IMR-90 (cell line): ENCODE measurements at regions not wholly inside any gene's neighbourhood (a gene's known extent, or its start where the extent isn't known, plus 50 kb on each side); places are given as distances from the start of the nearest gene placed in this dataset.

Source experiments
- ATAC-seq: fragments of 200-7000 bp; cut with Tn5 transposase; 2 replicates; pipeline ENCODE4 v1.9.1; 2020; ENCODE audit warnings: low read depth, mild to moderate bottlenecking, moderate library complexity
- BruUV-seq: library from RNA; stranded (reverse); fragments of 400-500 nt; replicated peaks from 2 replicates; lab custom pipeline; 2021; lab: Mats Ljungman, UMichigan
- CTCF ChIA-PET: fragments of 300-600 bp; formaldehyde crosslinking; extraction: SDS; loops from one replicate; lab custom pipeline; 2021; ENCODE audit warnings: antibody characterized with exemption; lab: Yijun Ruan, JAX
- POLR2A ChIA-PET: fragments of 300-600 bp; sonication (Branson Sonifier 250); formaldehyde crosslinking; loops from one replicate; lab custom pipeline; 2022; ENCODE audit warnings: antibody characterized with exemption; ENCODE audit not compliant: unreplicated experiment; lab: Charles Lee
- DNase-seq: peaks from one replicate; pipeline ENCODE4 v3.0.0; 2013
- H2AFZ ChIP-seq: replicated peaks from 2 replicates; pipeline ENCODE3; 2013; ENCODE audit warnings: low read length, mild to moderate bottlenecking; ENCODE audit not compliant: poor library complexity
- H2AK5ac ChIP-seq: 2 replicates; pipeline ENCODE4 v1.6.1; 2013; ENCODE audit warnings: low read depth, low read length, inconsistent platforms
- H2AK9ac ChIP-seq: replicated peaks from 2 replicates; pipeline ENCODE3; 2013; ENCODE audit warnings: mild to moderate bottlenecking, low read depth, low read length, moderate library complexity; ENCODE audit not compliant: poor library complexity
- H2BK120ac ChIP-seq: 2 replicates; pipeline ENCODE4 v1.6.1; 2013; ENCODE audit warnings: low read depth, low read length, inconsistent platforms
- H2BK15ac ChIP-seq: 3 replicates; pipeline ENCODE4 v1.6.1; 2013; ENCODE audit warnings: low read depth, low read length, inconsistent platforms
- H2BK20ac ChIP-seq: 2 replicates; pipeline ENCODE4 v1.6.1; 2013; ENCODE audit warnings: low read depth, mild to moderate bottlenecking, inconsistent platforms, low read length, moderate library complexity
- H2BK5ac ChIP-seq: 2 replicates; pipeline ENCODE4 v1.6.1; 2013; ENCODE audit warnings: mild to moderate bottlenecking, low read depth, low read length, inconsistent platforms; ENCODE audit not compliant: poor library complexity, severe bottlenecking
- H3K14ac ChIP-seq: replicated peaks from 2 replicates; pipeline ENCODE4 v1.6.1; 2013; ENCODE audit warnings: low read depth, low read length, inconsistent platforms
- H3K18ac ChIP-seq: 2 replicates; pipeline ENCODE4 v1.6.1; 2013; ENCODE audit warnings: low read depth, low read length, control low read depth
- H3K23ac ChIP-seq: 2 replicates; pipeline ENCODE4 v1.6.1; 2013; ENCODE audit warnings: low read depth, low read length, inconsistent platforms
- H3K27ac ChIP-seq: 2 replicates; pipeline ENCODE4 v1.5.1; 2013; ENCODE audit warnings: mild to moderate bottlenecking, control low read depth, low read length; ENCODE audit not compliant: insufficient read depth
- H3K27me3 ChIP-seq: 2 replicates; pipeline ENCODE4 v1.6.1; 2013; ENCODE audit warnings: low read length; ENCODE audit not compliant: control insufficient read depth, insufficient read depth
- H3K36me3 ChIP-seq: 2 replicates; pipeline ENCODE4 v1.6.1; 2013; ENCODE audit warnings: low read length, mixed read lengths; ENCODE audit not compliant: control insufficient read depth, insufficient read depth
- H3K4ac ChIP-seq: 2 replicates; pipeline ENCODE4 v1.6.1; 2013; ENCODE audit warnings: low read depth, low read length, inconsistent platforms
- H3K4me1 ChIP-seq: 2 replicates; pipeline ENCODE4 v1.6.1; 2013; ENCODE audit warnings: low read length, mixed read lengths; ENCODE audit not compliant: control insufficient read depth, insufficient read depth
- H3K4me2 ChIP-seq: 2 replicates; pipeline ENCODE4 v1.6.1; 2013; ENCODE audit warnings: low read depth, mild to moderate bottlenecking, control low read depth, low read length, moderate library complexity
- H3K4me3 ChIP-seq: 2 replicates; pipeline ENCODE4 v1.5.1; 2013; ENCODE audit warnings: low read depth, mild to moderate bottlenecking, control low read depth, low read length, moderate library complexity; ENCODE audit not compliant: insufficient read depth
- H3K56ac ChIP-seq: 2 replicates; pipeline ENCODE4 v1.6.1; 2013; ENCODE audit warnings: low read length, inconsistent platforms; ENCODE audit not compliant: insufficient read depth; ENCODE audit errors: extremely low read depth
- H3K79me1 ChIP-seq, 2 experiments: 2 replicates each; pipeline ENCODE4 v1.6.1; 2013; ENCODE audit warnings: low read length in 2 of 2, inconsistent platforms in 1 of 2, low read depth in 1 of 2
- H3K9ac ChIP-seq: 2 replicates; pipeline ENCODE4 v1.6.1; 2013; ENCODE audit warnings: low read depth, low read length, control low read depth
- H3K9me1 ChIP-seq: 2 replicates; pipeline ENCODE4 v1.6.1; 2013; ENCODE audit warnings: low read length, inconsistent platforms; ENCODE audit not compliant: insufficient read depth
- H3K9me3 ChIP-seq: 2 replicates; pipeline ENCODE4 v1.6.1; 2013; ENCODE audit warnings: low read length; ENCODE audit not compliant: control insufficient read depth, insufficient read depth
- H4K20me1 ChIP-seq: 2 replicates; pipeline ENCODE4 v1.6.1; 2013; ENCODE audit warnings: low read length, inconsistent platforms; ENCODE audit not compliant: insufficient read depth
- H4K5ac ChIP-seq: 2 replicates; pipeline ENCODE4 v1.6.1; 2013; ENCODE audit warnings: mild to moderate bottlenecking, low read depth, low read length, control low read depth
- H4K8ac ChIP-seq, 2 experiments: 2 replicates each; pipeline ENCODE4 v1.6.1; 2013; ENCODE audit warnings: low read depth in 2 of 2, low read length in 2 of 2, control low read depth in 1 of 2, inconsistent platforms in 1 of 2
- H4K91ac ChIP-seq: 2 replicates; pipeline ENCODE4 v1.6.1; 2013; ENCODE audit warnings: low read depth, low read length, inconsistent platforms; ENCODE audit not compliant: insufficient read depth
- MAFK ChIP-seq: IDR thresholded peaks from 2 replicates; pipeline ENCODE4 v1.6.1; 2012; ENCODE audit warnings: low read depth, low read length, improper control_type of control experiment
- MAZ ChIP-seq: IDR thresholded peaks from 2 replicates; pipeline ENCODE4 v1.6.1; 2012; ENCODE audit warnings: low read depth, mild to moderate bottlenecking, low read length, improper control_type of control experiment, moderate library complexity, borderline replicate concordance
- NFE2L2 ChIP-seq: fragments of 150-350 bp; IDR thresholded peaks from 2 replicates; pipeline ENCODE4 v1.6.1; 2016; ENCODE audit warnings: low read depth, mild to moderate bottlenecking, low read length
- POLR2A ChIP-seq: IDR thresholded peaks from 2 replicates; pipeline ENCODE4 v1.6.1; 2012; ENCODE audit warnings: mild to moderate bottlenecking, low read depth, low read length
- RAD21 ChIP-seq: IDR thresholded peaks from 2 replicates; pipeline ENCODE4 v1.6.1; 2012; ENCODE audit warnings: low read length, improper control_type of control experiment
- RCOR1 ChIP-seq: IDR thresholded peaks from 2 replicates; pipeline ENCODE4 v1.6.1; 2012; ENCODE audit warnings: mild to moderate bottlenecking, low read length, improper control_type of control experiment; ENCODE audit not compliant: insufficient replicate concordance
- RFX5 ChIP-seq: IDR thresholded peaks from 2 replicates; pipeline ENCODE4 v1.8.0; 2012; ENCODE audit warnings: low read depth, mild to moderate bottlenecking, low read length, moderate library complexity
- SMC3 ChIP-seq: fragments of 150-350 bp; IDR thresholded peaks from 2 replicates; pipeline ENCODE4 v1.6.1; 2016; ENCODE audit warnings: low read depth, mild to moderate bottlenecking, antibody characterized with exemption, low read length, moderate library complexity
- WGBS, 2 experiments: methylation state at CpG; one replicate each; pipeline versions ENCODE4 v1.1.5 to v1.1.7; 2013; ENCODE audit warnings: missing lambda C conversion rate in 2 of 2; ENCODE audit not compliant: insufficient read length in 1 of 2; ENCODE audit errors: extremely low coverage in 2 of 2; 5-methylcytosine and 5-hydroxymethylcytosine counted together
- dilution Hi-C: fragments of 300-500 bp; cut with HindIII; formaldehyde crosslinking; loops from one replicate; pipeline ENCODE4 v1.14.3; 2018; ENCODE audit warnings: low sequenced_read_pairs; ENCODE audit not compliant: unreplicated experiment
- in situ Hi-C: fragments of 300-500 bp; cut with MboI; formaldehyde crosslinking; loops from 3 replicates; pipeline ENCODE4 v1.14.3; 2019; ENCODE audit warnings: low sequenced_read_pairs, inconsistent platforms, mixed read lengths
- intact Hi-C: fragments of 100-400 bp; cut with micrococcal nuclease; formaldehyde crosslinking; loops from 2 replicates; pipeline ENCODE4 v1.10.0; 2022
- TF ChIP-seq, protein P1 (sequence below): fragments of 150-350 bp; IDR thresholded peaks from 2 replicates; pipeline ENCODE4 v1.6.1; 2017; ENCODE audit warnings: mild to moderate bottlenecking, antibody characterized with exemption, low read length, low read depth
- TF ChIP-seq, protein P2 (sequence below): conservative IDR thresholded peaks from 2 replicates; pipeline ENCODE4 v1.5.1; 2012; ENCODE audit warnings: mild to moderate bottlenecking, low read depth, low read length, improper control_type of control experiment
- TF ChIP-seq, protein P3 (sequence below): fragments of 150-350 bp; IDR thresholded peaks from 2 replicates; pipeline ENCODE4 v1.6.1; 2016; ENCODE audit warnings: low read depth, mild to moderate bottlenecking, low read length, moderate library complexity, borderline replicate concordance

DNA sequence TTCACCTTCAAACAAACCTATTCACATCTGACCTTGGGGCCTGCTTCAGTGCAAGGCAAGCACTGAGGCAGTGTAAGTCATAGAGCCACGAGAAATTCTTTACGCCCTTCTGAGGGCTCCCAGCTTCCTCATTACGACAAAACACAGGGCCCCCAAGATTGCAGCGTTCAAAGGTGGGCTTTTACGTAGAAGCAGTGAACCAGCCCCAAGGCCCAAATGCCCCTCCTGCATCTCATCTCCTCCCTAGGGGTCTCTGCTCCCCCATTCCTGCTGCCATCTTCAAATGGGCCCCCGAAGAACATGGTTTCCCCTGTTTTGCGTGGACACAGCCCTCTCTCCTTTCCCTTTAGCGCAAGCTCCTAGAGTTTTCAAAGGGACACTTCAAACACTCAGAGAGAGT, 285.1 kb downstream of the MEX3B start:
- Histone ChIP-seq H2BK120ac (no peak overlapping the region), H3K9me3 (no peaks in the 10 kb centered on the region), H4K5ac (no peak overlapping the region), H2BK20ac (no peak overlapping the region), H2AK9ac (no peak overlapping the region), H3K79me1 (no peaks in the 10 kb centered on the region), H3K4me3 (no peak overlapping the region), H3K18ac (no peak overlapping the region), H3K56ac (no peak overlapping the region), H3K27me3 (peaks cover 3% of the 10 kb centered on the region), H2AK5ac (no peak overlapping the region), H3K9me1 (no peaks in the 10 kb centered on the region), H3K4ac (no peak overlapping the region), H2BK5ac (no peak overlapping the region), H3K36me3 (no peaks in the 10 kb centered on the region), H3K4me2 (no peak overlapping the region), H2AFZ (no peak overlapping the region), H3K23ac (no peak overlapping the region), H3K27ac (no peak overlapping the region), H3K14ac (no peak overlapping the region), H3K4me1 (no peaks in the 10 kb centered on the region), H4K20me1 (no peaks in the 10 kb centered on the region), H2BK15ac (no peak overlapping the region), H3K9ac (no peak overlapping the region), H4K8ac (no peak overlapping the region), H4K91ac (no peak overlapping the region)
- no peak for TF ChIP-seq MAZ
- TF ChIP-seq, protein P1, sequence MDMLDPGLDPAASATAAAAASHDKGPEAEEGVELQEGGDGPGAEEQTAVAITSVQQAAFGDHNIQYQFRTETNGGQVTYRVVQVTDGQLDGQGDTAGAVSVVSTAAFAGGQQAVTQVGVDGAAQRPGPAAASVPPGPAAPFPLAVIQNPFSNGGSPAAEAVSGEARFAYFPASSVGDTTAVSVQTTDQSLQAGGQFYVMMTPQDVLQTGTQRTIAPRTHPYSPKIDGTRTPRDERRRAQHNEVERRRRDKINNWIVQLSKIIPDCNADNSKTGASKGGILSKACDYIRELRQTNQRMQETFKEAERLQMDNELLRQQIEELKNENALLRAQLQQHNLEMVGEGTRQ: no peak
- no peak for TF ChIP-seq POLR2A
- TF ChIP-seq RFX5: no peak
- TF ChIP-seq NFE2L2: no peak
- TF ChIP-seq RAD21: no peak
- no peak for TF ChIP-seq MAFK
- no peak for TF ChIP-seq RCOR1
- TF ChIP-seq SMC3: no peak
- TF ChIP-seq, protein P2, sequence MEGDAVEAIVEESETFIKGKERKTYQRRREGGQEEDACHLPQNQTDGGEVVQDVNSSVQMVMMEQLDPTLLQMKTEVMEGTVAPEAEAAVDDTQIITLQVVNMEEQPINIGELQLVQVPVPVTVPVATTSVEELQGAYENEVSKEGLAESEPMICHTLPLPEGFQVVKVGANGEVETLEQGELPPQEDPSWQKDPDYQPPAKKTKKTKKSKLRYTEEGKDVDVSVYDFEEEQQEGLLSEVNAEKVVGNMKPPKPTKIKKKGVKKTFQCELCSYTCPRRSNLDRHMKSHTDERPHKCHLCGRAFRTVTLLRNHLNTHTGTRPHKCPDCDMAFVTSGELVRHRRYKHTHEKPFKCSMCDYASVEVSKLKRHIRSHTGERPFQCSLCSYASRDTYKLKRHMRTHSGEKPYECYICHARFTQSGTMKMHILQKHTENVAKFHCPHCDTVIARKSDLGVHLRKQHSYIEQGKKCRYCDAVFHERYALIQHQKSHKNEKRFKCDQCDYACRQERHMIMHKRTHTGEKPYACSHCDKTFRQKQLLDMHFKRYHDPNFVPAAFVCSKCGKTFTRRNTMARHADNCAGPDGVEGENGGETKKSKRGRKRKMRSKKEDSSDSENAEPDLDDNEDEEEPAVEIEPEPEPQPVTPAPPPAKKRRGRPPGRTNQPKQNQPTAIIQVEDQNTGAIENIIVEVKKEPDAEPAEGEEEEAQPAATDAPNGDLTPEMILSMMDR: no peak
- TF ChIP-seq, protein P3, sequence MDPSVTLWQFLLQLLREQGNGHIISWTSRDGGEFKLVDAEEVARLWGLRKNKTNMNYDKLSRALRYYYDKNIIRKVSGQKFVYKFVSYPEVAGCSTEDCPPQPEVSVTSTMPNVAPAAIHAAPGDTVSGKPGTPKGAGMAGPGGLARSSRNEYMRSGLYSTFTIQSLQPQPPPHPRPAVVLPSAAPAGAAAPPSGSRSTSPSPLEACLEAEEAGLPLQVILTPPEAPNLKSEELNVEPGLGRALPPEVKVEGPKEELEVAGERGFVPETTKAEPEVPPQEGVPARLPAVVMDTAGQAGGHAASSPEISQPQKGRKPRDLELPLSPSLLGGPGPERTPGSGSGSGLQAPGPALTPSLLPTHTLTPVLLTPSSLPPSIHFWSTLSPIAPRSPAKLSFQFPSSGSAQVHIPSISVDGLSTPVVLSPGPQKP: no peak
- DNase-seq (no peak), ATAC-seq (no peak)
- CTCF ChIA-PET: no interaction called here
- intact Hi-C loops (loop anchor here (1.0 kb wide), 1 partner anchor 71 kb away; no protein-coding TSS in a partner anchor), in situ Hi-C loops (no loop called here), dilution Hi-C loops (no loop called here)
- BruUV-seq: no TSS peak
- POLR2A ChIA-PET: no interaction called here
- WGBS, 2 experiments: no CpG with 5 or more reads among the region's 8 CpGs
